HCT116 (cell line): ENCODE measurements at regions not wholly inside any gene's neighbourhood (a gene's known extent, or its start where the extent isn't known, plus 50 kb on each side); places are given as distances from the start of the nearest gene placed in this dataset.

Experiments
- CBX3 ChIP-seq: IDR thresholded peaks from 2 replicates; pipeline ENCODE4 v1.6.1; 2012; ENCODE audit warnings: low read depth
- CEBPB ChIP-seq: IDR thresholded peaks from 2 replicates; pipeline ENCODE4 v1.6.1; 2012; ENCODE audit warnings: low read depth
- CTCF ChIP-seq, 3 experiments: fragments of 200-600 bp in 1 of 3; sonication (generic) in 1 of 3; IDR thresholded peaks in 2 of 3; conservative IDR thresholded peaks in 1 of 3; 2 replicates each; pipeline ENCODE4 v1.5.1; 2012 to 2017; ENCODE audit warnings: low read depth in 2 of 3, low read length in 2 of 3, antibody characterized with exemption in 1 of 3, borderline replicate concordance in 1 of 3, control low read depth in 1 of 3, mild to moderate bottlenecking in 1 of 3, mixed read lengths in 1 of 3, mixed run types in 1 of 3, moderate library complexity in 1 of 3; ENCODE audit not compliant: insufficient read depth in 1 of 3
- POLR2A ChIP-seq: IDR thresholded peaks from 2 replicates; pipeline ENCODE4 v1.7.0; 2011; ENCODE audit warnings: borderline replicate concordance; ENCODE audit not compliant: insufficient read depth, insufficient read length; ENCODE audit errors: extremely low read depth
- REST ChIP-seq: IDR thresholded peaks from 2 replicates; pipeline ENCODE4 v1.6.1; 2012; ENCODE audit warnings: low read depth
- SP1 ChIP-seq: IDR thresholded peaks from 2 replicates; pipeline ENCODE4 v1.6.1; 2012; ENCODE audit warnings: low read depth

- TF ChIP-seq CEBPB (no peak), CTCF (IDR thresholded peaks at IDR 0.05 in 2 of 3, conservative IDR thresholded peaks at IDR 0.05 in 1 of 3; ENCODE audit: borderline replicate concordance in 1 of 3, insufficient read depth in 1 of 3, low read depth in 2 of 3, low read length in 2 of 3) (no peak), SP1 (no peak), POLR2A (no peak), CBX3 (no peak), REST (no peak)
These were observed 123.0 kb upstream of the PKDCC start for GRCh38 chr2:41924709-41925408.
